Left lung (tissue), 4 donors: ENCODE measurements at regions not wholly inside any gene's neighbourhood (a gene's known extent, or its start where the extent isn't known, plus 50 kb on each side); places are given as distances from the start of the nearest gene placed in this dataset.
A peak's percentile ranks its signal among the peaks of the same experiment; 100 is the strongest.

ENCODE experiments used
- ATAC-seq: fragments of 200-7000 bp; cut with Tn5 transposase; one replicate; pipeline ENCODE4 v1.9.1; 2020; ENCODE audit warnings: moderate library complexity
- DNase-seq, 4 donors: peaks; one replicate each; pipeline ENCODE4 v3.0.0-alpha.2; 2013 to 2020
- H3K27ac ChIP-seq, 2 donors: fragments of 200-600 bp; sonication (generic) in 1 of 2; one replicate each; pipeline versions ENCODE4 v1.5.0 to v1.8.0; 2020 to 2021
- H3K27me3 ChIP-seq, 2 donors: fragments of 200-600 bp; sonication (generic) in 1 of 2; one replicate each; pipeline versions ENCODE4 v1.5.0 to v1.8.0; 2020 to 2021
- H3K36me3 ChIP-seq, 2 donors: fragments of 200-600 bp; sonication (generic) in 1 of 2; one replicate each; pipeline versions ENCODE4 v1.5.0 to v1.8.0; 2020 to 2021
- H3K4me1 ChIP-seq, 2 donors: fragments of 200-600 bp; one replicate each; pipeline ENCODE4 v1.8.0; 2021
- H3K4me3 ChIP-seq, 2 donors: fragments of 200-600 bp; sonication (generic) in 1 of 2; one replicate each; pipeline versions ENCODE4 v1.5.0 to v1.8.0; 2020 to 2021; ENCODE audit warnings: mild to moderate bottlenecking in 1 of 2
- H3K9me3 ChIP-seq, 2 donors: fragments of 200-600 bp; sonication (generic) in 1 of 2; one replicate each; pipeline versions ENCODE4 v1.5.0 to v1.8.0; 2020 to 2021
- CTCF ChIP-seq, 2 donors: fragments of 200-600 bp; sonication (generic) in 1 of 2; IDR thresholded peaks; one replicate each; pipeline versions ENCODE4 v1.5.0 to v1.8.0; 2021; ENCODE audit warnings: antibody characterized with exemption in 2 of 2
- intact Hi-C, 2 donors: fragments of 100-400 bp; cut with DNase I; formaldehyde crosslinking; loops; one replicate each; pipeline versions ENCODE4 v1.11.2 to v1.14.2; 2022
- donor health status: DM: no; HTN: yes; CAD: no.
- donor health status: DM: no; HTN: no; CAD: no.

DNA sequence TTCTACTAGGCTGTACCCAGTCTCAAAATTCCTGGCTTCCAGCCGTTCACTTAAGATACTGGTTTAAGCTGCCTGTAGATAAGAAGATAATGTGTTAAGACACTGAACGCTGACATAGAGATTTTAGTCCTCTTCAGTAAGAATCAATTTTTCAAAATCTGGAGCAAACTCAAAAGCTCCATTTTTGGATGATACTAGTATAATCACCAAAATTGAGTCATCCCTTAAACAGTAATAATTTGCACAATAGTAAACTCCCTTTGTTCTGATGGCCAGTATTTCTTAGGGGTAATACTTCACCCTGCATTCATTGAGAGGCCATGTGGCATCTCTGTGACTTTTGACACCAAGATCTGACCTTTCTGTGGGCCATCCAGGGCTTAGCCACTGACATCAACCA lies 299.8 kb upstream of the USP25 start:
- H3K27ac ChIP-seq = no peak overlapping the region
- H3K9me3 ChIP-seq = no peaks in the 10 kb centered on the region
- no peaks in the 10 kb centered on the region for H3K27me3 ChIP-seq
- no peak overlapping the region for H3K4me3 ChIP-seq
- DNase-seq (no peak), ATAC-seq (peak; percentile 33)
- intact Hi-C loops = no loop called here
- no peaks in the 10 kb centered on the region for H3K36me3 ChIP-seq
- H3K4me1 ChIP-seq = no peaks in the 10 kb centered on the region
- TF ChIP-seq CTCF (IDR thresholded peaks at IDR 0.05) = no peak

DNA sequence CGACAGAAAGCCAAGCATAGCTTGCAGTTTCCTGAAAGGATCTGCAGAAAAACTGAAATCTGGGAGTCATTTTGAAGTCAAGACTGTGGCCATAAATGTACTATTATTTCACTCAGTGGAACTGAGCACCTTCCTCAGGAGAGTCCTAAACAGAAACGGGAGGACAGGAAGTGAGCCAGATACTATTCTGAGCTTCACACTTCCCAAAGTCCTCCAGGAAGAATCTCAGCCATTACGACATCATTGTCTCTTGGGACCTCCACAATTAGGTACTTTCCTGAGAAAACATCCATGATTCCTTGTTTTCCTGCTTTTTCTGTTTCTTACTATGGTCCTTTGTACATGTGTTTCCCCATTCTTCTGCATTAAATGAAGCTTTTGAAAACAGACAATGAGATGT lies 299.2 kb upstream of the USP25 start:
- no peak for TF ChIP-seq CTCF (IDR thresholded peaks at IDR 0.05)
- H3K27ac ChIP-seq = no peak overlapping the region
- H3K27me3 ChIP-seq = no peaks in the 10 kb centered on the region
- DNase-seq = no peak
- no peaks in the 10 kb centered on the region for H3K36me3 ChIP-seq
- intact Hi-C loops = no loop called here
- H3K4me1 ChIP-seq = no peaks in the 10 kb centered on the region
- no peaks in the 10 kb centered on the region for H3K9me3 ChIP-seq
- H3K4me3 ChIP-seq = no peak overlapping the region
- ATAC-seq = no peak

DNA sequence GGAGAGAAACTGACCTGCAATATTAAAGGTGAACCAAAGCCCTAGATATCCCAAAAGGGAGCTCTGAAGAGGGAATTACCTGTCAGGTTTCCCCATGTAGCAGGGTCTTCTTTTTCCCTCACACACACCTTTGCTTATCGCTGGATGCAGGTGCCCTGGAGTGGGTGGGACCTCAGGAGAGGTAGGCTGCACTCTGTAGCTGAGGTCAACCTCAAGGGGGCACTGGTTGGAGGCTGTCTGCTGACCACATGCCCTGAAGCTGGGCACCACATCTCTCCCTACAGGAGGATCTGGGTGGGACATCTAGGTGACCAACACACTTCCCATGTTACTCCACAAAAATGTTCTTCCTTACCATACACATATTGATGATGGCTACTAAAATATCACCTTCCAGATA lies 298.7 kb upstream of the USP25 start:
- ATAC-seq (no peak), DNase-seq (no peak)
- Histone ChIP-seq H3K27ac (no peak overlapping the region), H3K9me3 (no peaks in the 10 kb centered on the region), H3K27me3 (no peaks in the 10 kb centered on the region), H3K4me1 (no peaks in the 10 kb centered on the region), H3K4me3 (no peak overlapping the region), H3K36me3 (no peaks in the 10 kb centered on the region)
- intact Hi-C loops = no loop called here
- no peak for TF ChIP-seq CTCF (IDR thresholded peaks at IDR 0.05)

- Histone ChIP-seq H3K4me3 (no peak overlapping the region), H3K27ac (no peak overlapping the region), H3K4me1 (no peaks in the 10 kb centered on the region), H3K27me3 (no peaks in the 10 kb centered on the region), H3K36me3 (no peaks in the 10 kb centered on the region), H3K9me3 (no peaks in the 10 kb centered on the region)
- DNase-seq (no peak), ATAC-seq (no peak)
- TF ChIP-seq CTCF (IDR thresholded peaks at IDR 0.05) = no peak
- intact Hi-C loops = no loop called here
These were observed 296.7 kb upstream of the USP25 start for GRCh38 chr21:15433091-15433490.

DNA sequence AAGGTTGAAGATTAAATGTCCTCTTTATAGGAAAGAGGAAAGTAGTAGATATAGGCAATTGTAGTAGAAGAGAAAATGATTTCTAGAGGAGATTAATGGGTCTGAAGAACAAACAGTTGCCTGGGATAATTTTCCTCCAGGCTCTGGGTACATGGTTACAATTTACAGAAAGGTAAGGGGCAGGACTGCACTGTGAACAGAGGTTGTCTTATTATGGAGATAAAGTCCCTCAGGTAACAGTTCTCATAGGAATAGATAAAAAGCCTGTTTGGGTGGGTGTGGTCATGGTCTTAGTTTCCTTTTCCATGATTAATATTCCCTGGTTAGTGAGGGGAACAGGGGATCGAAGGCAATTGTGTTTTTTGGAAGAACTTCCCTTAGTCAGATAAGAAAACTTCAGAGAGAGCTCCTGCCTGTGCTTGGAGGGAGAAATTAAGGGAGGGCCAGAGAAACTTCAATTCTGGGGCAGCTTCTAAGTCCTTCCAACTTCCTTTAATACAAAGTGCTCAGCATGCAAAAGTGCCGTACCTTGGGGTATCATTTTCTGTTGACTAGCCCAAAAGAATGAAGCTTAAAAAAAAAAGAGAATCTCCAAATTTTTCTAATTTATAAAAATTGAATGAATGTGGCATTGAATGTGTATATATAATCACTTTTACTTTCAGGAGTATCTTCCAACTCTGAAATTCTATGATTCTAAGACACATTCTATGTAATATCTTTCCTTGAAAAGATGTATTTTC lies 295.4 kb upstream of the USP25 start:
- intact Hi-C loops = no loop called here
- no peak overlapping the region for H3K4me3 ChIP-seq
- H3K27ac ChIP-seq = no peak overlapping the region
- H3K27me3 ChIP-seq = no peaks in the 10 kb centered on the region
- DNase-seq (no peak), ATAC-seq (no peak)
- no peak for TF ChIP-seq CTCF (IDR thresholded peaks at IDR 0.05)
- no peaks in the 10 kb centered on the region for H3K9me3 ChIP-seq
- no peaks in the 10 kb centered on the region for H3K4me1 ChIP-seq
- no peaks in the 10 kb centered on the region for H3K36me3 ChIP-seq
